NB4 (cell line): ENCODE measurements at regions not wholly inside any gene's neighbourhood (a gene's known extent, or its start where the extent isn't known, plus 50 kb on each side); places are given as distances from the start of the nearest gene placed in this dataset.
A peak's percentile ranks its signal among the peaks of the same experiment; 100 is the strongest.
"Not testable (repeated sequence)": the region's sequence is repeated elsewhere in the genome, so short reads cannot be mapped to it uniquely, and the experiment has no call there.

Experiments used
- DNase-seq: peaks from one replicate; pipeline ENCODE4 v3.0.0; 2010; ENCODE audit warnings: low read depth
- H3K4me3 ChIP-seq: one replicate; pipeline ENCODE4 v1.5.1; 2011; ENCODE audit warnings: mild to moderate bottlenecking, low read depth, low read length, moderate library complexity
- CTCF ChIP-seq: IDR thresholded peaks from one replicate; pipeline ENCODE4 v1.5.1; 2012; ENCODE audit warnings: low read depth, low read length
- MAX ChIP-seq: IDR thresholded peaks from 2 replicates; pipeline ENCODE4 v1.6.1; 2011; ENCODE audit warnings: low read depth, low read length
- MYC ChIP-seq: IDR thresholded peaks from 2 replicates; pipeline ENCODE4 v1.6.1; 2011; ENCODE audit warnings: low read depth, low read length
- POLR2A ChIP-seq: IDR thresholded peaks from 2 replicates; pipeline ENCODE4 v1.6.1; 2011; ENCODE audit warnings: mild to moderate bottlenecking; ENCODE audit not compliant: insufficient read length; ENCODE audit errors: extremely low read depth

- DNase-seq = peak; percentile 98
- TF ChIP-seq MYC (peak; percentile 94), CTCF (peak; percentile 69), MAX (peak; percentile 86), POLR2A (peak; percentile 55)
- H3K4me3 ChIP-seq = peak overlapping the region; percentile 88
Measured at GRCh38 chr7:149624419-149625339, 127.1 kb upstream of the ZNF746 start.

- peak; percentile 64 for DNase-seq
- H3K4me3 ChIP-seq = peak overlapping the region; percentile 88
- TF ChIP-seq CTCF = no peak
- TF ChIP-seq POLR2A = no peak
- no peak for TF ChIP-seq MYC
- no peak for TF ChIP-seq MAX
Measured at GRCh38 chr7:149624006-149624405, 126.4 kb upstream of the ZNF746 start.

- peak overlapping the region; percentile 88 for H3K4me3 ChIP-seq
- DNase-seq = not testable (repeated sequence)
Measured at GRCh38 chr7:149623262-149623997, 125.8 kb upstream of the ZNF746 start.

- no peak for DNase-seq
- TF ChIP-seq POLR2A = no peak
- no peak overlapping the region for H3K4me3 ChIP-seq
Measured at GRCh38 chr7:149622444-149623210, 125.0 kb upstream of the ZNF746 start.

- no peak for DNase-seq
- no peak overlapping the region for H3K4me3 ChIP-seq
Measured at GRCh38 chr7:149621776-149622175, 124.2 kb upstream of the ZNF746 start.

GRCh38 chr7:149620961-149621360 lies 123.4 kb upstream of the ZNF746 start:
- TF ChIP-seq POLR2A = no peak
- no peak for TF ChIP-seq CTCF
- no peak for TF ChIP-seq MAX
- TF ChIP-seq MYC = no peak
- DNase-seq = no peak
- H3K4me3 ChIP-seq = no peak overlapping the region

More at GRCh38 chr7:149621776-149622175, 124.2 kb upstream of the ZNF746 start:
- TF ChIP-seq CTCF = no peak
- TF ChIP-seq POLR2A = no peak
- TF ChIP-seq MAX = no peak
- TF ChIP-seq MYC = no peak
